CD4-positive, alpha-beta T cell (primary cell): ENCODE measurements at regions not wholly inside any gene's neighbourhood (a gene's known extent, or its start where the extent isn't known, plus 50 kb on each side); places are given as distances from the start of the nearest gene placed in this dataset.

ENCODE experiments used
- ATAC-seq: fragments of 200-7000 bp; cut with Tn5 transposase; one replicate; pipeline ENCODE4 v1.10.0; 2022; ENCODE audit warnings: mild to moderate bottlenecking; ENCODE audit not compliant: poor library complexity
- CTCF ChIA-PET: fragments of 350-600 bp; sonication (Branson Sonifier 250); formaldehyde crosslinking; loops from one replicate; lab custom pipeline; 2021; ENCODE audit warnings: antibody characterized with exemption, inconsistent platforms; lab: Charles Lee
- POLR2A ChIA-PET: fragments of 350-600 bp; sonication (Branson Sonifier 250); formaldehyde crosslinking; loops from one replicate; lab custom pipeline; 2021; ENCODE audit warnings: antibody characterized with exemption, inconsistent platforms; lab: Charles Lee
- DNase-seq, 14 experiments: peaks; one replicate each; pipeline ENCODE4 v3.0.0-alpha.2; 2013 to 2020; ENCODE audit warnings: mixed read lengths in 2 of 14
- H3K27ac ChIP-seq, 2 donors: one replicate each; pipeline versions ENCODE4 v1.5.1 to v1.7.0; 2013; ENCODE audit warnings: low read length in 2 of 2, low read depth in 1 of 2, mild to moderate bottlenecking in 1 of 2
- H3K27me3 ChIP-seq, 2 experiments: 1 replicate in 1 of 2; 2 replicates in 1 of 2; pipeline versions ENCODE4 v1.6.1 to v1.7.0; 2013; ENCODE audit warnings: low read length in 2 of 2, control low read depth in 1 of 2, mild to moderate bottlenecking in 1 of 2, moderate library complexity in 1 of 2; ENCODE audit not compliant: insufficient read depth in 2 of 2, control insufficient read depth in 1 of 2
- H3K36me3 ChIP-seq: one replicate; pipeline ENCODE4 v1.6.1; 2013; ENCODE audit warnings: low read length, control low read depth; ENCODE audit not compliant: insufficient read depth
- H3K4me1 ChIP-seq: one replicate; pipeline ENCODE4 v1.6.1; 2013; ENCODE audit warnings: low read length, control low read depth; ENCODE audit not compliant: insufficient read depth
- H3K4me3 ChIP-seq: one replicate; pipeline ENCODE4 v1.5.1; 2013; ENCODE audit warnings: mild to moderate bottlenecking, low read length, moderate library complexity
- H3K9me3 ChIP-seq, 2 experiments: 1 replicate in 1 of 2; 2 replicates in 1 of 2; pipeline versions ENCODE4 v1.6.1 to v1.7.0; 2013; ENCODE audit warnings: low read length in 2 of 2, mild to moderate bottlenecking in 2 of 2, control low read depth in 1 of 2, moderate library complexity in 1 of 2; ENCODE audit not compliant: control insufficient read depth in 1 of 2, insufficient read depth in 1 of 2
- H3K27ac Mint-ChIP-seq: one replicate; pipeline ENCODE4 v1.8.0; 2020; ENCODE audit warnings: mixed read lengths
- H3K27me3 Mint-ChIP-seq: one replicate; pipeline ENCODE4 v1.8.0; 2021; ENCODE audit warnings: mixed read lengths
- H3K36me3 Mint-ChIP-seq: one replicate; pipeline ENCODE4 v1.8.0; 2021; ENCODE audit warnings: low read depth, mixed read lengths
- H3K4me1 Mint-ChIP-seq: one replicate; pipeline ENCODE4 v1.8.0; 2021; ENCODE audit warnings: low read depth, mixed read lengths
- H3K4me3 Mint-ChIP-seq: one replicate; pipeline ENCODE4 v1.8.0; 2020; ENCODE audit warnings: mild to moderate bottlenecking, mixed read lengths
- H3K9me3 Mint-ChIP-seq: one replicate; pipeline ENCODE4 v1.8.0; 2020; ENCODE audit warnings: mixed read lengths
- CTCF ChIP-seq: fragments of 200-600 bp; IDR thresholded peaks from one replicate; pipeline ENCODE4 v1.8.0; 2022; ENCODE audit warnings: antibody characterized with exemption, mild to moderate bottlenecking
- intact Hi-C, 2 experiments: fragments of 100-400 bp; cut with DNase I in 1 of 2; cut with micrococcal nuclease in 1 of 2; formaldehyde crosslinking; loops; one replicate each; pipeline versions ENCODE4 v1.15.1 to v1.9.0; 2023 to 2025; cut with DNase I, micrococcal nuclease

- POLR2A ChIA-PET: no interaction called here
- Histone ChIP-seq H3K9me3 (peaks cover 4 to 13% of the 10 kb centered on the region in 2 experiments), H3K4me1 (no peaks in the 10 kb centered on the region), H3K4me3 (no peak overlapping the region), H3K27ac (no peak overlapping the region), H3K27me3 (no peaks in the 10 kb centered on the region), H3K36me3 (no peaks in the 10 kb centered on the region)
- Mint-ChIP-seq H3K9me3 (peaks cover 18% of the 10 kb centered on the region), H3K27me3 (peaks cover 46% of the 10 kb centered on the region), H3K4me3 (no peak overlapping the region), H3K4me1 (no peaks in the 10 kb centered on the region), H3K36me3 (no peaks in the 10 kb centered on the region), H3K27ac (no peak overlapping the region)
- DNase-seq (no peak), ATAC-seq (no peak)
- CTCF ChIA-PET: no interaction called here
- no peak for TF ChIP-seq CTCF
- intact Hi-C loops: no loop called here
These were observed 66.8 kb upstream of the MOCS1 start for GRCh38 chr6:40000964-40001515.

- ATAC-seq (no peak), DNase-seq (no peak)
- no peaks in the 10 kb centered on the region for H3K36me3 ChIP-seq
- H3K4me1 ChIP-seq: no peaks in the 10 kb centered on the region
- intact Hi-C loops: no loop called here
- peaks cover 46% of the 10 kb centered on the region for H3K27me3 Mint-ChIP-seq
- no peaks in the 10 kb centered on the region for H3K27me3 ChIP-seq
- ChIA-PET POLR2A (no interaction called here), CTCF (no interaction called here)
- no peak overlapping the region for H3K27ac ChIP-seq
- H3K9me3 ChIP-seq: peaks cover 12 to 13% of the 10 kb centered on the region in 2 experiments
- H3K4me3 ChIP-seq: no peak overlapping the region
- peaks cover 24% of the 10 kb centered on the region for H3K9me3 Mint-ChIP-seq
- no peaks in the 10 kb centered on the region for H3K36me3 Mint-ChIP-seq
- H3K4me3 Mint-ChIP-seq: no peak overlapping the region
- H3K27ac Mint-ChIP-seq: no peak overlapping the region
- no peaks in the 10 kb centered on the region for H3K4me1 Mint-ChIP-seq
- TF ChIP-seq CTCF: no peak
These were observed 65.0 kb upstream of the MOCS1 start for GRCh38 chr6:39999006-39999867.

- H3K9me3 ChIP-seq: peaks cover 13 to 22% of the 10 kb centered on the region in 2 experiments
- no peak overlapping the region for H3K4me3 ChIP-seq
- Mint-ChIP-seq H3K27me3 (peaks cover 46% of the 10 kb centered on the region), H3K9me3 (peaks cover 29% of the 10 kb centered on the region), H3K4me3 (no peak overlapping the region), H3K36me3 (no peaks in the 10 kb centered on the region), H3K27ac (no peak overlapping the region), H3K4me1 (no peaks in the 10 kb centered on the region)
- intact Hi-C loops: no loop called here
- H3K27me3 ChIP-seq: no peaks in the 10 kb centered on the region
- no peaks in the 10 kb centered on the region for H3K36me3 ChIP-seq
- DNase-seq (no peak), ATAC-seq (no peak)
- POLR2A ChIA-PET: no interaction called here
- no peaks in the 10 kb centered on the region for H3K4me1 ChIP-seq
- TF ChIP-seq CTCF: no peak
- CTCF ChIA-PET: no interaction called here
- no peak overlapping the region for H3K27ac ChIP-seq
These were observed 63.9 kb upstream of the MOCS1 start for GRCh38 chr6:39998126-39998525.
